ENCODE measurements at regions not wholly inside any gene's neighbourhood (a gene's known extent, or its start where the extent isn't known, plus 50 kb on each side); places are given as distances from the start of the nearest gene placed in this dataset.
A peak's percentile ranks its signal among the peaks of the same experiment; 100 is the strongest.

GRCh38 chr15:58294681-58295254 is 137.0 kb upstream of the LIPC start:
- no peak for ATAC-seq

DNA sequence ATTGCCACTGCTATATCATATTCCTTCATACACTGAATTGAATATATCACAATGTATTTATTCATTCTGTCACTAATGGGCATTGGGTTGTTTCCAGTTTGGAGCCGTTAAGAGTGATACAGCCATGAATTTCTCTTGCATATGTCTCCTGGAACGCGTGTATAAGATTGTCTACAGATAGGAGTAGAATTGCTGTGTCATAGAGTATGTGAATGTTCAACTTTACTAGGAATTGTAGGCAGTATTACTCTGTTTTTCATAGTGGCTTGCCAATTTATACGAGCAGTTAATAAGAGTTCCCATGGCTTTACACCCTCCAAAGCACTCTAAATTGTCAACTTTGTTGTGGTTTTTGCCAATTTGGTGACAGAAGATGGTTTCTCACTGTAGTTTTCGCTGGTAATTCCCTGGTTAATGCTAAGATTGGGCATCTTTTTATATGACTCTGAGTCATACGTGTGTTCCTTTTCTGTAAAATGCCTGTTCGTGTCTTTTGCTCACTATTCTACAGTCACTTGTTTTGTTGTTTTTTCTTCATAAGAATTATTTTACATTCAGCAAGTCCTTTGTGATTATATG is 136.1 kb upstream of the LIPC start:
- ATAC-seq (no peak), DNase-seq (ENCODE audit: low spot score) (no peak)

More at GRCh38 chr15:58294681-58295254, 137.0 kb upstream of the LIPC start:
- DNase-seq (ENCODE audit: low spot score) = no peak

- DNase-seq (ENCODE audit: low spot score) = no peak
- ATAC-seq = no peak
Measured at GRCh38 chr15:58296276-58296675, 135.5 kb upstream of the LIPC start.

DNA sequence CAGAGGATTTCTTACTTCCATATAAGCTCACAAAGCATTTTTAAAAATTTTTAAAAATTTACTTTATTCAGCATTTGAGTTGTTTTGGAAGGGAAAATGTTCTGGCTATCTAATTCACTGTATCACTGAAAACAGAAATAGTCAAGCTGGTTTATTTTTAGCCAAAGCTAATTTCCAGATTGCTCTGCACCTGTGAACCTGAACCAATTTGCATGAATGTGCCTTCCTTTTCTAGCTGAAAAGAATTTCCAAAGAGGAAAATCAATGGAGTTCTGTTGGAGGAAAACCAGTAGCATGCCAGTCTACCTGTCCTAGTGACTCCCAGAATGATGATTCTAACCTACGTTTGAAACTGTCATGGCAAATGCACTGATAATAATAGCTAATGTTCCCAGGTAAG is 134.2 kb upstream of the LIPC start:
- no peak for DNase-seq (ENCODE audit: low spot score)
- peak; percentile 61 for ATAC-seq

GRCh38 chr15:58298879-58299850 is 132.6 kb upstream of the LIPC start:
- DNase-seq (ENCODE audit: low spot score) (no peak), ATAC-seq (peak; percentile 10)

GRCh38 chr15:58302832-58303231 is 129.0 kb upstream of the LIPC start:
- ATAC-seq = no peak
- no peak for DNase-seq (ENCODE audit: low spot score)

GRCh38 chr15:58303236-58303635 is 128.6 kb upstream of the LIPC start:
- ATAC-seq (no peak), DNase-seq (ENCODE audit: low spot score) (no peak)

DNA sequence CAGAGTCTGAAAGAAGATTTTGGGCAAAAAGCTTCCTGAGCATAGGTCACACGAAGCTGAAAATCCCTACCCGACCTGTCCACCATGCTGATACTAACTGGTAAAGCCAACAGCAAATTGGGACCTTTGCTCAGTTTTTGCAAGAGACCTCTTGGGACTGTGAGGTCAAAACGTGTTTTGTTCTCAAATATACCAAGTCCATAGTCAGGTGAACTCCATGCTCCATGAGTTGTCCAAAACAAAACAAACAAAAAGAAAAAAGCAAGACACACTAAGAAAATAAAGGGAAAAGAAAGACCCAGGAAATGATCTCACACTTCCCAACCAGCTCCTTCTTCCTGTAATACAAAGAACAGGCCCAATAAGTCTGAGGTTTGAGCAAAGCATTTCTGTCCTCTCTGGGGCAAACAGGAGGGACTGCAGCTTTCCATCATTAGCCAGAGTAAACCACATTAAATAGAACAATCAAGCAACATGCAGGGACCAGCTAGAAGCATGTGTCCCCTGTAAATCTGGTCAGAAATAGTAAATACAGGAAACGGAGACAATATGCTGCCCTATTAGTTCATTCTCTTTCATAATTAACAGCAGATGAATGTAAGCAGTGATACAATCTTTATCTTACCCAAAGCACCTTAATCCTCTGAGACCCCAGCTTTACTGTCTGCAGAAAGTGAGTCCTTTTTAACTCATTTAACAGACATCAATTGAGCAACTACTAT is 125.0 kb upstream of the LIPC start:
- ATAC-seq (peak; percentile 78), DNase-seq (ENCODE audit: low spot score) (peak; percentile 82)

GRCh38 chr15:58307313-58307961 is 124.4 kb upstream of the LIPC start:
- DNase-seq (ENCODE audit: low spot score) (no peak), ATAC-seq (peak; percentile 2)

DNA sequence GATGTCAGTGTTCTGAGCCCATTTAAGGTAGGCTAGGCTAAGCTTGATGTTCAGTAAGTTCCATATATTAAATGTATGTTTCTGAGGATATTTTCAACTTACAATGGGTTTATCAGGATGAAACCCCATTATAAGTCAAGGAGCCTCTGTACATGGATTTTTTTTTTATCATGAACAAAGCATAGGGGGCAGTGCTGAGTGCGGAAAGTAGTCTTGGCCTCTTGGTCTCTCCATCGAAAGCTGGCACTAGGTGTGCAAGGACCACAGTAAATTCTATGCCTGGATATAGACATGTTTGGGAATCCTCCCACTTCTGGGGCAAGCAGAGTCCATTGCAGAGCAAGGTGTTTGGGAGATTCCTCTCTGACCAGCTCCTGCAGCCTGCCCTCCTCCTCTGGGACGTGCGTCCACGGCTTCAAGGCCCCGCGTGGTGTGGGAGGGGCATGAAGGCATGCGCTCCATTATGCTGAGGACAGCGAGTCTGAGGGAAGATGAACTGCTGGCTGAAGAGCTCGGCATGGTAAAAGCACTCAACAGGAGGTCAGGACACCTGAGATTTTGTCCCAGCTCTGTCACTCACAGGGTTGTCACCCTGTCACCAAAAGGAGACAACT is 122.9 kb upstream of the LIPC start:
- ATAC-seq = no peak
- no peak for DNase-seq (ENCODE audit: low spot score)

DNA sequence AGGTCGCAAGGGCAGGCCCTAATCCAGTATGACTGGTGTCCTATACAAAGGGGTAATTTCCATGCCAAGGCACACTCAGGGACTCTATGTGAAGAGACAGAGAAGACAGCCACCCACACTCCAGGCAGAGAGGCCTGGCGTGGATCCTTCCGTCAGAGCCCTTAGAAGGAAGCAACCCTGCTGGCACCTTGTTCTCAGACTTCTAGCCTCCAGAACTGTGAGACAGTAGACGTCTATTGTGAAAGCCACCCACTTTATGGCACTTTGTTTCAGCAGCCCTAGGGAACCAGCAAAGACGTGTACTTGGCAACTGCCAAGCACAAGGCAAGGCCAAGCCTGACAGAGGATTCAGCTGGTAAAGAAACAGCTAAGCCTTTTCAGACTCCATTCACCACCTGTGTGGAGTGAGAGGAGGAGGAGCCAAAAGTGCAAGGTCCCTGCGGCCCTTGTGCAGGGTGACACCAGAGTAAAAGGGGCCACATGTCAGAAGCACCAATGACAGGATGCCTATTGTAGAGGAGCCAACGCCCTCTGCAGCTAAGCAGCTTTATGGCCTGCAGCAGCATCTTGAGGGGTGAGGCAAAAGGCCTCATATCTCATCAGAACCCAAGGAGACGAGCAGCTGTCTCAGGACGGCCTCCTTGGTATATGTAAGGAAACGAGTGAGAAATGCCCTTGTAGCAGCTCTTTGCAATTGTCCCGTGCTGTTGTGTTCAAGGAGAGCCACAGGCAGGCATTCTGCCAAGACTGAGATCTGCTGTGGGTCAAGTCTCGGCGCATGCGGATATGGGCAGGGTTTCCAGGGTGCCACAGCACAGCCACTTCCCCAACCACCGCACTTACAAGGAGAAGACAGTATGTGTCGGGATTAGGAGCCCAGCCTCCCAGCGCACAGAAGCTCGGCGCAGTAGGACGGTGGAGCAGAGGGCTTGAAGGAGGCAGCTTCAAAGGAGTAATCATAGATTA is 121.5 kb upstream of the LIPC start:
- ATAC-seq (peak; percentile 40), DNase-seq (ENCODE audit: low spot score) (peak; percentile 65)

- ATAC-seq (no peak), DNase-seq (ENCODE audit: low spot score) (no peak)
Measured at GRCh38 chr15:58311556-58311955, 120.2 kb upstream of the LIPC start.

GRCh38 chr15:58312031-58312430 is 119.8 kb upstream of the LIPC start:
- ATAC-seq (no peak), DNase-seq (ENCODE audit: low spot score) (no peak)

DNA sequence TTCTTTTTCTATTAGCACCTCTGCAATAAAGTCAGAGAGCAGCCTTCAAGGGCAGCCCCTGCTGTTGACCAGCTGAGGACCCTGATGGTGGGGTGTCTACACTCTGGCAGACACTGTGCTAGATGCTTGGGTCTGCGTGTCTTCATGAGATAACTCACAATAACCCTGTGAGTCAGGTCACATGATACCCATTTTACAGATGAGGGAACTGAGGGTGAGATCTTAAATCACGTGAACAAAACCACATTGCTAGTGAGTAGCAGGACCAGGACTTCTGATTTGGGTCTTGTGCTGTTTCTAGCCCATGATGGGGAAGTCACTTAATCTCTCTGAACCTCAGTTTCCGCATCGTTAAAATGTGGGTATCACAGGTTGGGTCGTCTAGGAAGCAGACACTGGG is 118.5 kb upstream of the LIPC start:
- DNase-seq (ENCODE audit: low spot score) = no peak
- ATAC-seq = no peak

DNA sequence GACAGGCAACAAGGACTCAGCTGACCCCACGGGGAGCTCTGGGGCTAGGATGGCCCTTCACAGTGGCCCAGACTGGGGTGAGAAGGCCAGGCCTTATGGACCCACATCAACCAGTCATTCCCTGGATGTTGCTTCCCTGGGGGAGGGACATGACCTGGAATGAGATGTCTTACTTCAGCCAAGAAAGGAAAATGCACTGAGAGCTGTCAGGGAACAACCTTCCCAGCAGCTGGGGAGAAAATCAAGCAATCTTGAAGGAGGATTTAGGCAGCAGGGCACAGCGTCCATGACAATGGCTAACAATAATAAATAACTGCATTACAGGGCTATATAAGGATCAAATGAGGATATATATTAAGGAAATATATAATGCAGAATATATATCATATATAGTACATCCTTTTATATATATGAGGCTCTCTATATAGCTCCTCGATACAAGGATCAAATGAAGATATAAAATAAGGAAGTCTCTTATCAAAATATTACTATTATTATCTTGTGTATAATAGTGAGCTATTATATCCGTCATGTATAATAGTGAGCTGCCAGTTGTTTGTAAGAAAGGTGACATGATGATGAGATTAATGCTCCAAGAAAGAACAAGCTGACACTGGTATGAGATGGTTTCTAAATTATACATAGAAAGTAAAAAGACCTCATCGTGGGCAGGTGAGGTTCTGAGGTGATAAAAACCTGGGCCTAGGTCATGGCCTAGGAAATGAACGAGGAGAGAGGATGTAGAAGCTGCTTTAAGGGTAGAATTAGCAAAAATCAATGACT is 117.8 kb upstream of the LIPC start:
- ATAC-seq = no peak

DNA sequence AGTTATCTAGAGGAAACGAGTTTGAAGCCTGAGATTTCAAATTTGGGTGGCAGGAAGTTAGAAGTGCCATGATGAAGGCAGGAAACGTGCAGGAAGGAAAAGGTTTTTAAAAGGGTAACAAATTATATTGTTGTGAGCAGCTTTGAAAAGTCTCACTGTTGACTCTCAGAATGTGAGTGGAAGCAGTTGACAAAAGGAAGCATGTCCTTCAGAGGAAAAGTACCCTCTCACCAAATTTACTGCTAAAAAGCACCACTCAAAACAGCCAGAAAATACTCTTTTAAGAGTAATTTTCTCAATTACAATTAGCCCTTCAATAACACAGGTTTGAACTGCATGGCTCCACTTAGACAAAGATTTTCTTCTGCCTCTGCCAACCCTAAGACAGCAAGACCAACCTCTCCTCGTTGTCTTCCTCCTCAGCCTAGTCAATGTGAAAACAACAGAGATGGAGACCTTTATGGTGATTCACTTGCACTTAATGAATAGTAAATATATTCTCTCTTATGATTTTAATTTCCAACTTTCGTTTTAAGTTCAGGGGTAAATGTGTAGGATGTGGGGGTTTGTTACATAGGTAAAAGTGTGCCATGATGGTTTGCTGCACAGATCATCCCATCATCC is 117.1 kb upstream of the LIPC start:
- DNase-seq (ENCODE audit: low spot score) = no peak
- ATAC-seq = no peak

More for the DNA sequence above, 117.8 kb upstream of the LIPC start:
- no peak for DNase-seq (ENCODE audit: low spot score)

DNA sequence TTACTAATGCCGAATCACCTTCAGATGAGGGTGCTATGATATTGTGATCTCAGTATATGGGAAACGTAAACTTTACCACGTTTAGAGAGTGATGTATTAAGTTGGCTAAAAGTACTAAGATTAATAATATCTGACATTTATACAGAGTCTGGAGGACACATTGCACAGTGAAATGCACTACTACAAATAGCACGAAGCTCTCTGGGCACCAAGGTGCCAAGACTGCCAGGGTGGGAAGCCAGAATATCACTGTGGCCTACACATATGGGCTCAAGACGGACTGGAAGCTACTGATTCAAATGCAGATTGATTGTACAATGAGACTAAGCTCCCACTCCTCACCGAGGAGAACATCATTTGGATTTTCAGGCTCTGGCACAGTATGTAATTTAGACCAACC is 113.3 kb upstream of the LIPC start:
- ATAC-seq (no peak), DNase-seq (ENCODE audit: low spot score) (no peak)

- ATAC-seq = no peak
- no peak for DNase-seq (ENCODE audit: low spot score)
Measured at GRCh38 chr15:58321034-58321433, 110.8 kb upstream of the LIPC start.

Data from left lobe of liver (tissue), 2 donors.